A549 (cell line): ENCODE measurements at regions not wholly inside any gene's neighbourhood (a gene's known extent, or its start where the extent isn't known, plus 50 kb on each side); places are given as distances from the start of the nearest gene placed in this dataset.

ENCODE experiments used
- CTCF ChIP-seq: fragments of >200 bp; sonication (Bioruptor Twin); formaldehyde crosslinking; IDR thresholded peaks from 3 replicates; pipeline ENCODE4 v1.5.1; 2016
- POLR2A ChIP-seq: IDR thresholded peaks from 2 replicates; pipeline ENCODE4 v1.6.1; 2012; ENCODE audit warnings: mild to moderate bottlenecking, low read length
- REST ChIP-seq: fragments of 200-600 bp; sonication (generic); IDR thresholded peaks from 2 replicates; pipeline ENCODE4 v1.6.1; 2016; ENCODE audit warnings: antibody characterized with exemption, mild to moderate bottlenecking, moderate library complexity

DNA sequence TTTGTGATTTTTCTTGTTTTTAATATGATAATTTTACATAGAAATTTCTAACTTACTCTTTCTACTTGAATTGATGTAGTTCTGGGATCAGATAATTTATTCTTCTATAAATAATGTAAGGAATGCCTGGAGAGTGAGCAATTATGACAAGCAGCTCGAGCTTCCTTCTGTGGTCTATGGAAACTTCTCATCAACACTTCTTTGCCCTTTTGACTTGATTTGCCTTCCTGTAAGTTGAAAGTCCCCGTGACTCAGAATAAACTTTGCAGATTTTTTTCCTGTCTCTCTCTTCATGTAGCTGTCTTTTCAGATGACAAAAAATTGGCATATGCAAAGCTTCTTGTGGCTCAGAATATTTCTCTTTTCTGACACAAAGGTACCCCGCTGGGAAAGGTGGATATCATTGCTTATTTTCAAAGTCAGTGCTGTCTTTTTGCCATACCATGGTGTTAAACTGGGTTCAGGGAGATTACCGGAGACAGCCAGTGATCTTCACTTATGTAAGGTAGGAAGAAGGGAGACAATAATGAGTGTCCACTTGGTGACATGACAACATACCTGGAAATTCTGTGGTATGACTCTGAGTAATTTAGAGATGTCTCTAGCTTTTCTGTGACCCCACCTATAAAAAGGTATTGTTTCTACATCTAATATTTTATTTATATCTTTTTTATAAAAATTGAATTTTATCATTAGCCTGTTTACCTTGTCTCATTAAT lies 278.6 kb upstream of the GNPDA2 start:
- TF ChIP-seq POLR2A (no peak), CTCF (no peak), REST (no peak)
